NCI-H524 treated with DMSO at 0.1 percent for 48 hours (cell line): ENCODE measurements at regions not wholly inside any gene's neighbourhood (a gene's known extent, or its start where the extent isn't known, plus 50 kb on each side); places are given as distances from the start of the nearest gene placed in this dataset.

Source experiments
- DNase-seq: peaks from one replicate; lab custom pipeline; 2025; lab: John Stamatoyannopoulos, UW

GRCh38 chr3:64848127-64848800, 160.5 kb upstream of the ADAMTS9 start:
- no peak for DNase-seq

GRCh38 chr3:64844558-64844957, 156.8 kb upstream of the ADAMTS9 start:
- no peak for DNase-seq

GRCh38 chr3:64837986-64838735, 150.4 kb upstream of the ADAMTS9 start:
- DNase-seq, result no peak

GRCh38 chr3:64837126-64837738, 149.4 kb upstream of the ADAMTS9 start:
- no peak for DNase-seq

GRCh38 chr3:64836097-64836496, 148.3 kb upstream of the ADAMTS9 start:
- no peak for DNase-seq

- no peak for DNase-seq
Measured at GRCh38 chr3:64832098-64832497, 144.3 kb upstream of the ADAMTS9 start.

- DNase-seq, result no peak
Measured at GRCh38 chr3:64830681-64831080, 142.9 kb upstream of the ADAMTS9 start.

- no peak for DNase-seq
Measured at GRCh38 chr3:64829331-64829730, 141.5 kb upstream of the ADAMTS9 start.

GRCh38 chr3:64828276-64828675, 140.5 kb upstream of the ADAMTS9 start:
- DNase-seq, result no peak

- DNase-seq, result no peak
Measured at GRCh38 chr3:64827431-64827830, 139.6 kb upstream of the ADAMTS9 start.

GRCh38 chr3:64827019-64827418, 139.2 kb upstream of the ADAMTS9 start:
- no peak for DNase-seq

GRCh38 chr3:64825404-64826120, 137.8 kb upstream of the ADAMTS9 start:
- DNase-seq, result no peak

- DNase-seq, result no peak
Measured at GRCh38 chr3:64824394-64824909, 136.7 kb upstream of the ADAMTS9 start.

- DNase-seq, result no peak
Measured at GRCh38 chr3:64818196-64818595, 130.4 kb upstream of the ADAMTS9 start.

GRCh38 chr3:64816355-64816754, 128.6 kb upstream of the ADAMTS9 start:
- DNase-seq, result no peak

GRCh38 chr3:64815789-64816188, 128.0 kb upstream of the ADAMTS9 start:
- no peak for DNase-seq

- no peak for DNase-seq
Measured at GRCh38 chr3:64815195-64815631, 127.4 kb upstream of the ADAMTS9 start.

GRCh38 chr3:64814351-64814750, 126.6 kb upstream of the ADAMTS9 start:
- no peak for DNase-seq

- no peak for DNase-seq
Measured at GRCh38 chr3:64813326-64813725, 125.5 kb upstream of the ADAMTS9 start.

- DNase-seq, result no peak
Measured at GRCh38 chr3:64809086-64809485, 121.3 kb upstream of the ADAMTS9 start.

- no peak for DNase-seq
Measured at GRCh38 chr3:64808061-64808460, 120.3 kb upstream of the ADAMTS9 start.
